IMR-90 (cell line): ENCODE measurements at regions not wholly inside any gene's neighbourhood (a gene's known extent, or its start where the extent isn't known, plus 50 kb on each side); places are given as distances from the start of the nearest gene placed in this dataset.

Source experiments
- ATAC-seq: fragments of 200-7000 bp; cut with Tn5 transposase; 2 replicates; pipeline ENCODE4 v1.9.1; 2020; ENCODE audit warnings: low read depth, mild to moderate bottlenecking, moderate library complexity
- BruUV-seq: library from RNA; stranded (reverse); fragments of 400-500 nt; replicated peaks from 2 replicates; lab custom pipeline; 2021; lab: Mats Ljungman, UMichigan
- CTCF ChIA-PET: fragments of 300-600 bp; formaldehyde crosslinking; extraction: SDS; loops from one replicate; lab custom pipeline; 2021; ENCODE audit warnings: antibody characterized with exemption; lab: Yijun Ruan, JAX
- POLR2A ChIA-PET: fragments of 300-600 bp; sonication (Branson Sonifier 250); formaldehyde crosslinking; loops from one replicate; lab custom pipeline; 2022; ENCODE audit warnings: antibody characterized with exemption; ENCODE audit not compliant: unreplicated experiment; lab: Charles Lee
- DNase-seq: peaks from one replicate; pipeline ENCODE4 v3.0.0; 2013
- H2AFZ ChIP-seq: replicated peaks from 2 replicates; pipeline ENCODE3; 2013; ENCODE audit warnings: low read length, mild to moderate bottlenecking; ENCODE audit not compliant: poor library complexity
- H2AK5ac ChIP-seq: 2 replicates; pipeline ENCODE4 v1.6.1; 2013; ENCODE audit warnings: low read depth, low read length, inconsistent platforms
- H2AK9ac ChIP-seq: replicated peaks from 2 replicates; pipeline ENCODE3; 2013; ENCODE audit warnings: mild to moderate bottlenecking, low read depth, low read length, moderate library complexity; ENCODE audit not compliant: poor library complexity
- H2BK120ac ChIP-seq: 2 replicates; pipeline ENCODE4 v1.6.1; 2013; ENCODE audit warnings: low read depth, low read length, inconsistent platforms
- H2BK15ac ChIP-seq: 3 replicates; pipeline ENCODE4 v1.6.1; 2013; ENCODE audit warnings: low read depth, low read length, inconsistent platforms
- H2BK20ac ChIP-seq: 2 replicates; pipeline ENCODE4 v1.6.1; 2013; ENCODE audit warnings: low read depth, mild to moderate bottlenecking, inconsistent platforms, low read length, moderate library complexity
- H2BK5ac ChIP-seq: 2 replicates; pipeline ENCODE4 v1.6.1; 2013; ENCODE audit warnings: mild to moderate bottlenecking, low read depth, low read length, inconsistent platforms; ENCODE audit not compliant: poor library complexity, severe bottlenecking
- H3K14ac ChIP-seq: replicated peaks from 2 replicates; pipeline ENCODE4 v1.6.1; 2013; ENCODE audit warnings: low read depth, low read length, inconsistent platforms
- H3K18ac ChIP-seq: 2 replicates; pipeline ENCODE4 v1.6.1; 2013; ENCODE audit warnings: low read depth, low read length, control low read depth
- H3K23ac ChIP-seq: 2 replicates; pipeline ENCODE4 v1.6.1; 2013; ENCODE audit warnings: low read depth, low read length, inconsistent platforms
- H3K27ac ChIP-seq: 2 replicates; pipeline ENCODE4 v1.5.1; 2013; ENCODE audit warnings: mild to moderate bottlenecking, control low read depth, low read length; ENCODE audit not compliant: insufficient read depth
- H3K27me3 ChIP-seq: 2 replicates; pipeline ENCODE4 v1.6.1; 2013; ENCODE audit warnings: low read length; ENCODE audit not compliant: control insufficient read depth, insufficient read depth
- H3K36me3 ChIP-seq: 2 replicates; pipeline ENCODE4 v1.6.1; 2013; ENCODE audit warnings: low read length, mixed read lengths; ENCODE audit not compliant: control insufficient read depth, insufficient read depth
- H3K4ac ChIP-seq: 2 replicates; pipeline ENCODE4 v1.6.1; 2013; ENCODE audit warnings: low read depth, low read length, inconsistent platforms
- H3K4me1 ChIP-seq: 2 replicates; pipeline ENCODE4 v1.6.1; 2013; ENCODE audit warnings: low read length, mixed read lengths; ENCODE audit not compliant: control insufficient read depth, insufficient read depth
- H3K4me2 ChIP-seq: 2 replicates; pipeline ENCODE4 v1.6.1; 2013; ENCODE audit warnings: low read depth, mild to moderate bottlenecking, control low read depth, low read length, moderate library complexity
- H3K4me3 ChIP-seq: 2 replicates; pipeline ENCODE4 v1.5.1; 2013; ENCODE audit warnings: low read depth, mild to moderate bottlenecking, control low read depth, low read length, moderate library complexity; ENCODE audit not compliant: insufficient read depth
- H3K56ac ChIP-seq: 2 replicates; pipeline ENCODE4 v1.6.1; 2013; ENCODE audit warnings: low read length, inconsistent platforms; ENCODE audit not compliant: insufficient read depth; ENCODE audit errors: extremely low read depth
- H3K79me1 ChIP-seq, 2 experiments: 2 replicates each; pipeline ENCODE4 v1.6.1; 2013; ENCODE audit warnings: low read length in 2 of 2, inconsistent platforms in 1 of 2, low read depth in 1 of 2
- H3K9ac ChIP-seq: 2 replicates; pipeline ENCODE4 v1.6.1; 2013; ENCODE audit warnings: low read depth, low read length, control low read depth
- H3K9me1 ChIP-seq: 2 replicates; pipeline ENCODE4 v1.6.1; 2013; ENCODE audit warnings: low read length, inconsistent platforms; ENCODE audit not compliant: insufficient read depth
- H3K9me3 ChIP-seq: 2 replicates; pipeline ENCODE4 v1.6.1; 2013; ENCODE audit warnings: low read length; ENCODE audit not compliant: control insufficient read depth, insufficient read depth
- H4K20me1 ChIP-seq: 2 replicates; pipeline ENCODE4 v1.6.1; 2013; ENCODE audit warnings: low read length, inconsistent platforms; ENCODE audit not compliant: insufficient read depth
- H4K5ac ChIP-seq: 2 replicates; pipeline ENCODE4 v1.6.1; 2013; ENCODE audit warnings: mild to moderate bottlenecking, low read depth, low read length, control low read depth
- H4K8ac ChIP-seq, 2 experiments: 2 replicates each; pipeline ENCODE4 v1.6.1; 2013; ENCODE audit warnings: low read depth in 2 of 2, low read length in 2 of 2, control low read depth in 1 of 2, inconsistent platforms in 1 of 2
- H4K91ac ChIP-seq: 2 replicates; pipeline ENCODE4 v1.6.1; 2013; ENCODE audit warnings: low read depth, low read length, inconsistent platforms; ENCODE audit not compliant: insufficient read depth
- BHLHE40 ChIP-seq: fragments of 150-350 bp; IDR thresholded peaks from 2 replicates; pipeline ENCODE4 v1.6.1; 2016; ENCODE audit warnings: mild to moderate bottlenecking, low read depth, low read length
- CEBPB ChIP-seq: IDR thresholded peaks from 2 replicates; pipeline ENCODE4 v1.6.1; 2012; ENCODE audit warnings: low read depth, low read length, improper control_type of control experiment
- CTCF ChIP-seq: conservative IDR thresholded peaks from 2 replicates; pipeline ENCODE4 v1.5.1; 2012; ENCODE audit warnings: mild to moderate bottlenecking, low read depth, low read length, improper control_type of control experiment
- MAFK ChIP-seq: IDR thresholded peaks from 2 replicates; pipeline ENCODE4 v1.6.1; 2012; ENCODE audit warnings: low read depth, low read length, improper control_type of control experiment
- MAZ ChIP-seq: IDR thresholded peaks from 2 replicates; pipeline ENCODE4 v1.6.1; 2012; ENCODE audit warnings: low read depth, mild to moderate bottlenecking, low read length, improper control_type of control experiment, moderate library complexity, borderline replicate concordance
- RAD21 ChIP-seq: IDR thresholded peaks from 2 replicates; pipeline ENCODE4 v1.6.1; 2012; ENCODE audit warnings: low read length, improper control_type of control experiment
- RFX5 ChIP-seq: IDR thresholded peaks from 2 replicates; pipeline ENCODE4 v1.8.0; 2012; ENCODE audit warnings: low read depth, mild to moderate bottlenecking, low read length, moderate library complexity
- SMC3 ChIP-seq: fragments of 150-350 bp; IDR thresholded peaks from 2 replicates; pipeline ENCODE4 v1.6.1; 2016; ENCODE audit warnings: low read depth, mild to moderate bottlenecking, antibody characterized with exemption, low read length, moderate library complexity
- USF2 ChIP-seq: fragments of 150-350 bp; IDR thresholded peaks from 2 replicates; pipeline ENCODE4 v1.6.1; 2017; ENCODE audit warnings: mild to moderate bottlenecking, antibody characterized with exemption, low read length, low read depth
- WGBS, 2 experiments: methylation state at CpG; one replicate each; pipeline versions ENCODE4 v1.1.5 to v1.1.7; 2013; ENCODE audit warnings: missing lambda C conversion rate in 2 of 2; ENCODE audit not compliant: insufficient read length in 1 of 2; ENCODE audit errors: extremely low coverage in 2 of 2; 5-methylcytosine and 5-hydroxymethylcytosine counted together
- dilution Hi-C: fragments of 300-500 bp; cut with HindIII; formaldehyde crosslinking; loops from one replicate; pipeline ENCODE4 v1.14.3; 2018; ENCODE audit warnings: low sequenced_read_pairs; ENCODE audit not compliant: unreplicated experiment
- in situ Hi-C: fragments of 300-500 bp; cut with MboI; formaldehyde crosslinking; loops from 3 replicates; pipeline ENCODE4 v1.14.3; 2019; ENCODE audit warnings: low sequenced_read_pairs, inconsistent platforms, mixed read lengths
- intact Hi-C: fragments of 100-400 bp; cut with micrococcal nuclease; formaldehyde crosslinking; loops from 2 replicates; pipeline ENCODE4 v1.10.0; 2022

DNA sequence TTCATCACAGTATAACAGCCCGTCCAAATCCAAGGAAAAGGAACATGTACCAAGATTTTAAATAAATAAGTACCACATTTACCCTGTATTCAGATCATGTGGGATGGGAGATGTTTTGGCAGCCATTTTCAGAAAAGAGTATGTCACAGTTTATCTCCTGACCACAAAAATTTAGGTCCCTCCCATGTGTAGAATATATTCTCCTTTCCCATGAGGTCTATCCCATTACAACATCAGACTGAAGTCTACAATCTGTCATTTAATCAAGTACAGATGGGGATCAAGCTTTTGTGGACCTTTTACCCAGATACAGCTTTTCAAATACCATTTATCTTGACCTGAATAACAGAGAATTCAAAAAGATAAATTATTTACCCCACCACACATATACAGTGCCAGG, 444.5 kb downstream of the PLOD2 start:
- H2AK9ac ChIP-seq: no peak overlapping the region
- ChIA-PET CTCF (no interaction called here), POLR2A (no interaction called here)
- no peak for TF ChIP-seq RFX5
- no peak for TF ChIP-seq MAFK
- no peak for TF ChIP-seq USF2
- TF ChIP-seq RAD21: no peak
- no peak for TF ChIP-seq MAZ
- TF ChIP-seq CTCF: no peak
- no peak for TF ChIP-seq SMC3
- TF ChIP-seq CEBPB: no peak
- no peak for TF ChIP-seq BHLHE40
- H3K14ac ChIP-seq: no peak overlapping the region
- H3K18ac ChIP-seq: no peak overlapping the region
- H3K4me2 ChIP-seq: no peak overlapping the region
- H4K5ac ChIP-seq: no peak overlapping the region
- H3K9me1 ChIP-seq: no peaks in the 10 kb centered on the region
- H2BK5ac ChIP-seq: no peak overlapping the region
- H3K27me3 ChIP-seq: no peaks in the 10 kb centered on the region
- H3K4me3 ChIP-seq: no peak overlapping the region
- no peak overlapping the region for H3K9ac ChIP-seq
- H4K20me1 ChIP-seq: no peaks in the 10 kb centered on the region
- BruUV-seq: no TSS peak
- ATAC-seq (no peak), DNase-seq (no peak)
- in situ Hi-C loops (no loop called here), dilution Hi-C loops (no loop called here), intact Hi-C loops (no loop called here)
- H3K56ac ChIP-seq: no peak overlapping the region
- no peak overlapping the region for H3K27ac ChIP-seq
- H3K9me3 ChIP-seq: no peaks in the 10 kb centered on the region
- H3K36me3 ChIP-seq: no peaks in the 10 kb centered on the region
- WGBS, 2 experiments: no CpG with 5 or more reads among the region's 1 CpG
- no peaks in the 10 kb centered on the region for H3K4me1 ChIP-seq
- H2BK20ac ChIP-seq: no peak overlapping the region
- H2AK5ac ChIP-seq: no peak overlapping the region
- no peak overlapping the region for H3K4ac ChIP-seq
- no peak overlapping the region for H2BK120ac ChIP-seq
- no peak overlapping the region for H2BK15ac ChIP-seq
- H3K79me1 ChIP-seq: no peaks in the 10 kb centered on the region
- no peak overlapping the region for H2AFZ ChIP-seq
- H4K91ac ChIP-seq: no peak overlapping the region
- H4K8ac ChIP-seq: no peak overlapping the region
- H3K23ac ChIP-seq: no peak overlapping the region
